ENCODE measurements at regions not wholly inside any gene's neighbourhood (a gene's known extent, or its start where the extent isn't known, plus 50 kb on each side); places are given as distances from the start of the nearest gene placed in this dataset.

GRCh38 chr20:58084966-58085365 lies 143.5 kb downstream of the ANKRD60 start:
- Histone ChIP-seq H2AK5ac (ENCODE audit: insufficient read length, low read length) (no peak overlapping the region), H3K9ac (ENCODE audit: extremely low read depth, insufficient read length, low read length) (no peak overlapping the region), H3K4ac (ENCODE audit: low read depth, low read length) (no peak overlapping the region), H2AFZ (ENCODE audit: low read length) (no peak overlapping the region), H4K91ac (ENCODE audit: insufficient read length, low read depth, low read length) (no peak overlapping the region), H3K4me1 (ENCODE audit: insufficient read depth, low read length) (no peaks in the 10 kb centered on the region), H3K27ac (ENCODE audit: insufficient read length, low read depth, low read length) (no peak overlapping the region), H3K79me1 (ENCODE audit: insufficient read depth, low read depth, low read length, poor library complexity, severe bottlenecking) (no peaks in the 10 kb centered on the region), H2BK5ac (ENCODE audit: insufficient read length, low read length) (no peak overlapping the region), H2BK120ac (ENCODE audit: low read depth, low read length, poor library complexity, severe bottlenecking) (no peak overlapping the region), H4K20me1 (ENCODE audit: control insufficient read depth, insufficient read depth, insufficient read length) (no peaks in the 10 kb centered on the region), H3K79me2 (ENCODE audit: insufficient read depth, low read length) (no peaks in the 10 kb centered on the region), H2BK12ac (ENCODE audit: insufficient read length, low read depth, low read length) (no peak overlapping the region), H3K4me2 (ENCODE audit: insufficient read depth, insufficient read length, low read length) (no peak overlapping the region), H3T11ph (ENCODE audit: low read length) (no peak overlapping the region), H3K18ac (ENCODE audit: insufficient read length, low read depth, low read length) (no peak overlapping the region), H3K23me2 (ENCODE audit: insufficient read length, low read depth, low read length, poor library complexity, severe bottlenecking) (no peaks in the 10 kb centered on the region), H2BK20ac (ENCODE audit: low read depth, low read length, poor library complexity, severe bottlenecking) (no peak overlapping the region), H3K23ac (ENCODE audit: insufficient read length, low read depth, low read length) (no peak overlapping the region), H3K27me3 (ENCODE audit: insufficient read depth, low read length) (no peaks in the 10 kb centered on the region), H3K14ac (ENCODE audit: insufficient read depth, low read length) (no peak overlapping the region), H2BK15ac (ENCODE audit: low read depth, low read length) (no peak overlapping the region), H4K5ac (ENCODE audit: insufficient read length, low read depth, low read length) (no peak overlapping the region), H4K8ac (replicated peaks; ENCODE audit: insufficient read length, low read depth, low read length) (no peak overlapping the region), H3K56ac (ENCODE audit: insufficient read length, low read depth, low read length) (no peak overlapping the region), H3K9me3 (ENCODE audit: control insufficient read depth, low read depth, low read length) (no peaks in the 10 kb centered on the region)
- H3K4me3 Mint-ChIP-seq, result no peak overlapping the region
- no peak overlapping the region for H3K27ac Mint-ChIP-seq
- H3K36me3 Mint-ChIP-seq (ENCODE audit: insufficient read depth in 1 of 3, low read depth in 3 of 3), result no peaks in the 10 kb centered on the region
- no peak for TF ChIP-seq CTCF (conservative IDR thresholded peaks at IDR 0.05)
- DNase-seq, result no peak
- H3K27me3 Mint-ChIP-seq (ENCODE audit: low read depth), result peaks cover 1% of the 10 kb centered on the region; the same call in 1 of the 2 replicates
- peaks cover 0 to 2% of the 10 kb centered on the region in 2 experiments; a peak in 3 of 5 replicates for H3K9me3 Mint-ChIP-seq
- H3K4me1 Mint-ChIP-seq, result peaks cover 0 to 2% of the 10 kb centered on the region in 2 experiments; a peak in 3 of 4 replicates
- no CpG with 5 or more reads among the region's 6 CpGs for WGBS (ENCODE audit: extremely low coverage, insufficient read length, low lambda C conversion rate)
